HepG2 (cell line): ENCODE measurements at regions not wholly inside any gene's neighbourhood (a gene's known extent, or its start where the extent isn't known, plus 50 kb on each side); places are given as distances from the start of the nearest gene placed in this dataset.

Source experiments
- ATAC-seq: fragments of 200-7000 bp; cut with Tn5 transposase; 3 replicates; pipeline ENCODE4 v1.9.1; 2020; ENCODE audit warnings: mild to moderate bottlenecking, moderate library complexity
- BruUV-seq: library from RNA; stranded (reverse); fragments of 400-500 nt; replicated peaks from 2 replicates; lab custom pipeline; 2021; lab: Mats Ljungman, UMichigan
- CTCF ChIA-PET: fragments of 300-600 bp; formaldehyde crosslinking; extraction: SDS; loops from one replicate; lab custom pipeline; 2021; ENCODE audit warnings: low total read pairs, inconsistent platforms, low intra/inter-chr PET ratio; lab: Yijun Ruan, JAX
- POLR2A ChIA-PET: fragments of 350-600 bp; sonication (Branson Sonifier 250); formaldehyde crosslinking; loops from one replicate; lab custom pipeline; 2020; ENCODE audit warnings: antibody characterized with exemption, inconsistent platforms; lab: Yijun Ruan, JAX
- DNase-seq: peaks from one replicate; pipeline ENCODE4 v3.0.0-alpha.2; 2015; ENCODE audit warnings: low spot score
- FAIRE-seq: peaks from 3 replicates; lab custom pipeline; 2011; peaks lifted over from hg19 to GRCh38; lab: Jason Lieb, UNC
- H2AFZ ChIP-seq: one replicate; pipeline ENCODE4 v1.6.1; 2011; ENCODE audit warnings: low read length, inconsistent platforms
- H3K27ac ChIP-seq: fragments of 300-600 bp; 3 replicates; pipeline ENCODE4 v1.8.0; 2011; ENCODE audit warnings: mixed run types, mild to moderate bottlenecking, mixed read lengths, low read length, inconsistent platforms; ENCODE audit not compliant: insufficient read depth; ENCODE audit errors: extremely low read length
- H3K27me3 ChIP-seq, 2 experiments: fragments of 200-600 bp in 1 of 2; 2 replicates in 1 of 2; 3 replicates in 1 of 2; pipeline versions ENCODE4 v1.6.0 to v1.8.0; 2011; ENCODE audit warnings: low read length in 2 of 2, mild to moderate bottlenecking in 2 of 2, moderate library complexity in 2 of 2, inconsistent platforms in 1 of 2; ENCODE audit not compliant: insufficient read depth in 2 of 2, control insufficient read depth in 1 of 2
- H3K36me3 ChIP-seq, 2 experiments: fragments of 200-600 bp in 1 of 2; replicated peaks in 1 of 2; 2 replicates in 1 of 2; 3 replicates in 1 of 2; pipeline versions ENCODE4 v1.5.1 to v1.8.0; 2011; ENCODE audit warnings: low read length in 2 of 2, inconsistent platforms in 1 of 2; ENCODE audit not compliant: insufficient read depth in 2 of 2, control insufficient read depth in 1 of 2
- H3K4me1 ChIP-seq: 2 replicates; pipeline ENCODE4 v1.5.1; 2012; ENCODE audit warnings: low read length, inconsistent platforms; ENCODE audit not compliant: insufficient read depth
- H3K4me2 ChIP-seq: 2 replicates; pipeline ENCODE4 v1.6.0; 2011; ENCODE audit warnings: low read depth, low read length, inconsistent platforms
- H3K4me3 ChIP-seq, 3 experiments: fragments of 200-600 bp in 1 of 3; sonication (generic), shearing (Covaris generic) in 1 of 3; replicated peaks in 1 of 3; 2 replicates each; pipeline ENCODE4 v1.5.1; 2011 to 2016; ENCODE audit warnings: low read length in 3 of 3, inconsistent platforms in 2 of 3, low read depth in 2 of 3, mild to moderate bottlenecking in 2 of 3, control low read depth in 1 of 3, mixed read lengths in 1 of 3; ENCODE audit not compliant: insufficient read depth in 1 of 3
- H3K79me2 ChIP-seq: one replicate; pipeline ENCODE4 v1.6.1; 2011; ENCODE audit warnings: low read length, inconsistent platforms; ENCODE audit not compliant: insufficient read depth
- H3K9ac ChIP-seq: 2 replicates; pipeline ENCODE4 v1.6.0; 2011; ENCODE audit warnings: mild to moderate bottlenecking, low read depth, low read length, inconsistent platforms; ENCODE audit not compliant: insufficient read depth
- H3K9me3 ChIP-seq: 2 replicates; pipeline ENCODE4 v1.5.1; 2012; ENCODE audit warnings: mild to moderate bottlenecking, low read length
- H4K20me1 ChIP-seq: 2 replicates; pipeline ENCODE4 v1.6.0; 2011; ENCODE audit warnings: inconsistent platforms, mild to moderate bottlenecking, low read length, moderate library complexity; ENCODE audit not compliant: insufficient read depth
- ATF7 ChIP-seq, 2 experiments: fragments of 450-650 bp in 1 of 2; sonication (generic) in 1 of 2; formaldehyde crosslinking in 1 of 2; IDR thresholded peaks; 2 replicates each; pipeline versions ENCODE4 v1.4.0 to v1.6.1; 2016 to 2020; ENCODE audit warnings: antibody characterized with exemption in 1 of 2, mild to moderate bottlenecking in 1 of 2, missing genetic modification reagents in 1 of 2
- CENPX ChIP-seq: sonication (generic); formaldehyde crosslinking; IDR thresholded peaks from 2 replicates; pipeline ENCODE4 v1.9.0; 2021; ENCODE audit warnings: mild to moderate bottlenecking, missing genetic modification reagents, moderate library complexity
- HNRNPUL1 ChIP-seq: fragments of 200-400 bp; formaldehyde crosslinking; IDR thresholded peaks from 2 replicates; pipeline ENCODE4 v1.6.1; 2017; ENCODE audit warnings: low read depth, mild to moderate bottlenecking, low read length, moderate library complexity
- ISX ChIP-seq: sonication (generic); formaldehyde crosslinking; conservative IDR thresholded peaks from 2 replicates; pipeline ENCODE4 v1.5.0; 2020; ENCODE audit warnings: missing genetic modification reagents
- MBNL3 ChIP-seq: fragments of 250-450 bp; sonication (Bioruptor Pico); conservative IDR thresholded peaks from 2 replicates; pipeline ENCODE4 v1.8.0; 2022; ENCODE audit warnings: mild to moderate bottlenecking, inconsistent platforms
- NCOA1 ChIP-seq: sonication (generic); formaldehyde crosslinking; IDR thresholded peaks from 2 replicates; pipeline ENCODE4 v1.9.0; 2021; ENCODE audit warnings: missing genetic modification reagents
- NR2F6 ChIP-seq, 2 experiments: IDR thresholded peaks; 2 replicates each; pipeline ENCODE4 v1.6.1; 2016; ENCODE audit warnings: antibody characterized with exemption in 1 of 2, mild to moderate bottlenecking in 1 of 2
- RCOR2 ChIP-seq: IDR thresholded peaks from 2 replicates; pipeline ENCODE4 v1.6.1; 2016; ENCODE audit warnings: missing biosample characterization, missing genetic modification reagents
- TCF12 ChIP-seq, 2 experiments: fragments of 450-650 bp in 1 of 2; sonication (generic) in 1 of 2; formaldehyde crosslinking in 1 of 2; IDR thresholded peaks; 2 replicates each; pipeline versions ENCODE4 v1.6.1 to v1.8.0; 2017 to 2022; ENCODE audit warnings: antibody characterized with exemption in 1 of 2, mild to moderate bottlenecking in 1 of 2, missing genetic modification reagents in 1 of 2, moderate library complexity in 1 of 2
- ZBTB7A ChIP-seq: sonication (generic); formaldehyde crosslinking; IDR thresholded peaks from 2 replicates; pipeline ENCODE4 v1.8.0; 2022; ENCODE audit warnings: mild to moderate bottlenecking, missing genetic modification reagents
- ZIK1 ChIP-seq: sonication (generic); formaldehyde crosslinking; IDR thresholded peaks from 2 replicates; pipeline ENCODE4 v1.5.0; 2020; ENCODE audit warnings: mild to moderate bottlenecking, low read depth, missing genetic modification reagents, borderline replicate concordance
- ZNF224 ChIP-seq: sonication (generic); formaldehyde crosslinking; IDR thresholded peaks from 2 replicates; pipeline ENCODE4 v1.5.0; 2020; ENCODE audit warnings: mild to moderate bottlenecking, missing genetic modification reagents
- ZNF563 ChIP-seq: sonication (generic); formaldehyde crosslinking; IDR thresholded peaks from 2 replicates; pipeline ENCODE4 v1.8.0; 2022; ENCODE audit warnings: mild to moderate bottlenecking, moderate library complexity, missing genetic modification reagents
- ZNF567 ChIP-seq: sonication (generic); formaldehyde crosslinking; IDR thresholded peaks from 2 replicates; pipeline ENCODE4 v1.8.1; 2023; ENCODE audit warnings: mild to moderate bottlenecking, missing genetic modification reagents, borderline replicate concordance
- WGBS: methylation state at CpG from one replicate; pipeline ENCODE4 v1.1.6; 2017; ENCODE audit warnings: low lambda C conversion rate; 5-methylcytosine and 5-hydroxymethylcytosine counted together
- in situ Hi-C: cut with HindIII; loops from 2 replicates; pipeline ENCODE4 v1.10.0; 2017; ENCODE audit warnings: low pct_unique_long_range_greater_than_20kb; ENCODE audit not compliant: extremely low pct_ligation_motif_present
- intact Hi-C: fragments of 100-400 bp; cut with micrococcal nuclease; formaldehyde crosslinking; loops from one replicate; pipeline ENCODE4 v1.10.0; 2022; ENCODE audit not compliant: unreplicated experiment
- TF ChIP-seq, protein P1 (sequence below): sonication (generic); formaldehyde crosslinking; IDR thresholded peaks from 2 replicates; pipeline ENCODE4 v1.9.0; 2022; ENCODE audit warnings: missing genetic modification reagents, mild to moderate bottlenecking, borderline replicate concordance
- TF ChIP-seq, protein P2 (sequence below): sonication (generic); formaldehyde crosslinking; IDR thresholded peaks from 2 replicates; pipeline ENCODE4 v1.4.0; 2020; ENCODE audit warnings: mild to moderate bottlenecking, missing genetic modification reagents

DNA sequence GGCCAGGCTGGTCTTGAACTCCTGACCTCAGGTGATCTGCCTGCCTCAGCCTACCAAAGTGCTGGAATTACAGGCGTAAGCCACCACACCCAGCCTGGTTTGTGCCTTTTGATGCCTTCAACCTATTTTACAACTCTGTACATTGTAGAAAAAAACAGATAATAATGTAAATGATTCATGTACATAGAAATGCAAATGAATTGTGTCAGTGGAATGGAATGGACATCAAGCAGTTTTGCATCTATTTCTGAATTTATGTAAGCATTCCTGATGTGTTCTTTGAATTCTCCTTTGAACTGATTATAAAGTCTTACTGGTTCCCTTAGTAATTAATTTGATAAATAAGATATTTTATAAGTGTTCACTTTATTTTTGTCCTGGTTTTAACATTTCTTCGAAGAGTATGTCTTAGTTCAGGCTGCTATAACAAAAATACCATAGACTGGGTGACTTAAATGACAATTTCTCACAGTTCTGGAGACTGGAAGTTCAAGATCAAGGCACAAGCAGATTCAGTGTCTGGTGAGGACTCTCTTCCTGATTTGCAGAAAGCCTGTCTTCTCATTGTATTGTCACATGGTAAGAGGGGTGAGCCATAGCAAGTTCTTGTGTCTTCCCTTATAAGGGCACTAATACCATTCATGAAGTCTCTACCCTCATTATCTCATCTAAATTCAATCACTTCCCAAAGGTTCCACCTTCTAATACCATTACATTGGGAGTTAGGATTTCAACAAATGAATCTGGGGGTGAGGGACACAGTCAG is 162.2 kb upstream of the S100G start:
- Histone ChIP-seq H3K79me2 (no peaks in the 10 kb centered on the region), H3K36me3 (no peaks in the 10 kb centered on the region), H4K20me1 (no peaks in the 10 kb centered on the region), H3K27me3 (no peaks in the 10 kb centered on the region), H3K9ac (no peak overlapping the region), H3K4me3 (no peak overlapping the region), H3K4me1 (no peaks in the 10 kb centered on the region), H3K9me3 (no peaks in the 10 kb centered on the region), H3K4me2 (no peak overlapping the region), H2AFZ (no peak overlapping the region), H3K27ac (no peak overlapping the region)
- in situ Hi-C loops (no loop called here), intact Hi-C loops (no loop called here)
- DNase-seq, result no peak
- no peak for FAIRE-seq
- TF ChIP-seq NR2F6 (IDR thresholded peaks at IDR 0.05), result no peak
- no peak for TF ChIP-seq NR2F6 (CRISPR knock-in tag; IDR thresholded peaks at IDR 0.05)
- TF ChIP-seq, protein P1, sequence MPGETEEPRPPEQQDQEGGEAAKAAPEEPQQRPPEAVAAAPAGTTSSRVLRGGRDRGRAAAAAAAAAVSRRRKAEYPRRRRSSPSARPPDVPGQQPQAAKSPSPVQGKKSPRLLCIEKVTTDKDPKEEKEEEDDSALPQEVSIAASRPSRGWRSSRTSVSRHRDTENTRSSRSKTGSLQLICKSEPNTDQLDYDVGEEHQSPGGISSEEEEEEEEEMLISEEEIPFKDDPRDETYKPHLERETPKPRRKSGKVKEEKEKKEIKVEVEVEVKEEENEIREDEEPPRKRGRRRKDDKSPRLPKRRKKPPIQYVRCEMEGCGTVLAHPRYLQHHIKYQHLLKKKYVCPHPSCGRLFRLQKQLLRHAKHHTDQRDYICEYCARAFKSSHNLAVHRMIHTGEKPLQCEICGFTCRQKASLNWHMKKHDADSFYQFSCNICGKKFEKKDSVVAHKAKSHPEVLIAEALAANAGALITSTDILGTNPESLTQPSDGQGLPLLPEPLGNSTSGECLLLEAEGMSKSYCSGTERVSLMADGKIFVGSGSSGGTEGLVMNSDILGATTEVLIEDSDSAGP (CRISPR knock-in tag), result no peak
- no peak for TF ChIP-seq ZIK1 (CRISPR knock-in tag)
- no peak for TF ChIP-seq CENPX (CRISPR knock-in tag)
- no peak for TF ChIP-seq RCOR2 (CRISPR knock-in tag)
- TF ChIP-seq MBNL3 (CRISPR knock-in tag), result no peak
- TF ChIP-seq ZNF563 (CRISPR knock-in tag), result no peak
- TF ChIP-seq ZNF224 (CRISPR knock-in tag), result no peak
- TF ChIP-seq, protein P2, sequence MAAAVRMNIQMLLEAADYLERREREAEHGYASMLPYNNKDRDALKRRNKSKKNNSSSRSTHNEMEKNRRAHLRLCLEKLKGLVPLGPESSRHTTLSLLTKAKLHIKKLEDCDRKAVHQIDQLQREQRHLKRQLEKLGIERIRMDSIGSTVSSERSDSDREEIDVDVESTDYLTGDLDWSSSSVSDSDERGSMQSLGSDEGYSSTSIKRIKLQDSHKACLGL (CRISPR knock-in tag), result no peak
- no peak for TF ChIP-seq HNRNPUL1
- TF ChIP-seq NCOA1 (CRISPR knock-in tag), result no peak
- no peak for TF ChIP-seq ZBTB7A
- no peak for TF ChIP-seq ISX (CRISPR knock-in tag)
- TF ChIP-seq ATF7 (IDR thresholded peaks at IDR 0.05), result no peak
- TF ChIP-seq ATF7 (CRISPR knock-in tag; IDR thresholded peaks at IDR 0.05), result no peak
- TF ChIP-seq ZNF567, result no peak
- no peak for TF ChIP-seq TCF12 (IDR thresholded peaks at IDR 0.05)
- no peak for TF ChIP-seq TCF12 (CRISPR knock-in tag; IDR thresholded peaks at IDR 0.05)
- BruUV-seq, result no TSS peak
- 75% methylated on average over 2 of the region's 2 CpGs for WGBS
- ChIA-PET POLR2A (no interaction called here), CTCF (no interaction called here)
- ATAC-seq, result no peak
